C4-2B (cell line): ENCODE measurements at regions not wholly inside any gene's neighbourhood (a gene's known extent, or its start where the extent isn't known, plus 50 kb on each side); places are given as distances from the start of the nearest gene placed in this dataset.
"Not testable (repeated sequence)": the region's sequence is repeated elsewhere in the genome, so short reads cannot be mapped to it uniquely, and the experiment has no call there.

Experiments used
- H3K27ac ChIP-seq: fragments of 450-650 bp; 2 replicates; pipeline ENCODE4 v1.5.1; 2017
- CTCF ChIP-seq: fragments of 450-650 bp; conservative IDR thresholded peaks from 2 replicates; pipeline ENCODE4 v1.5.1; 2017; ENCODE audit warnings: mild to moderate bottlenecking
- ZFX ChIP-seq: fragments of 450-650 bp; IDR thresholded peaks from 2 replicates; pipeline ENCODE4 v1.6.1; 2017

GRCh38 chr15:38761681-38762080, 197.1 kb upstream of the RASGRP1 start:
- no peak for TF ChIP-seq ZFX
- no peak for TF ChIP-seq CTCF
- H3K27ac ChIP-seq: no peak overlapping the region

- no peak overlapping the region for H3K27ac ChIP-seq
- TF ChIP-seq CTCF (peak; percentile 65), ZFX (no peak)
These were observed 204.4 kb upstream of the RASGRP1 start for GRCh38 chr15:38768970-38769369.

- TF ChIP-seq ZFX: no peak
- TF ChIP-seq CTCF: no peak
- no peak overlapping the region for H3K27ac ChIP-seq
These were observed 204.9 kb upstream of the RASGRP1 start for GRCh38 chr15:38769492-38769891.

GRCh38 chr15:38774076-38774475, 209.5 kb upstream of the RASGRP1 start:
- H3K27ac ChIP-seq: not testable (repeated sequence)

- no peak overlapping the region for H3K27ac ChIP-seq
- TF ChIP-seq CTCF (no peak), ZFX (no peak)
These were observed 216.6 kb upstream of the RASGRP1 start for GRCh38 chr15:38781196-38781595.

GRCh38 chr15:38782156-38782555, 217.5 kb upstream of the RASGRP1 start:
- TF ChIP-seq ZFX (no peak), CTCF (no peak)
- H3K27ac ChIP-seq: no peak overlapping the region

- H3K27ac ChIP-seq: no peak overlapping the region
- TF ChIP-seq CTCF: no peak
- TF ChIP-seq ZFX: no peak
These were observed 224.3 kb upstream of the RASGRP1 start for GRCh38 chr15:38788918-38789317.

GRCh38 chr15:38789566-38789965, 225.0 kb upstream of the RASGRP1 start:
- H3K27ac ChIP-seq: no peak overlapping the region
- no peak for TF ChIP-seq ZFX
- TF ChIP-seq CTCF: no peak
